ENCODE measurements at regions not wholly inside any gene's neighbourhood (a gene's known extent, or its start where the extent isn't known, plus 50 kb on each side); places are given as distances from the start of the nearest gene placed in this dataset.

- Histone ChIP-seq H3K79me2 (ENCODE audit: control insufficient read depth, insufficient read depth, low read length) (no peaks in the 10 kb centered on the region), H3K9ac (ENCODE audit: control insufficient read depth, extremely low read depth, insufficient read depth, low read length) (no peak overlapping the region), H3K27ac (ENCODE audit: control insufficient read depth, insufficient read depth, low read length) (no peak overlapping the region), H3K27me3 (ENCODE audit: control insufficient read depth, extremely low read depth, insufficient read depth, low read length) (no peaks in the 10 kb centered on the region), H3K4me3 (ENCODE audit: control insufficient read depth in 2 of 3, extremely low read depth in 1 of 3, insufficient read depth in 2 of 3, low read depth in 1 of 3, low read length in 3 of 3) (no peak overlapping the region), H3K4me1 (ENCODE audit: control insufficient read depth, extremely low read depth, insufficient read depth, low read length) (no peaks in the 10 kb centered on the region), H3K9me3 (ENCODE audit: control insufficient read depth, low read depth, low read length) (no peaks in the 10 kb centered on the region), H3K36me3 (ENCODE audit: control insufficient read depth in 2 of 2, extremely low read depth in 1 of 2, insufficient read depth in 2 of 2, low read length in 2 of 2) (no peaks in the 10 kb centered on the region), H4K20me1 (ENCODE audit: control insufficient read depth, extremely low read depth, insufficient read depth, low read length) (no peaks in the 10 kb centered on the region), H2AFZ (ENCODE audit: control insufficient read depth, low read length) (no peak overlapping the region), H3K9me1 (ENCODE audit: control insufficient read depth, extremely low read depth, insufficient read depth, low read length) (no peaks in the 10 kb centered on the region), H3K4me2 (ENCODE audit: control insufficient read depth, extremely low read depth, insufficient read depth, low read depth, low read length) (no peak overlapping the region)
- FAIRE-seq (no peak), DNase-seq (ENCODE audit: low read depth, low spot score) (no peak)
- dilution Hi-C loops (cut with MboI; ENCODE audit: extremely low pct_ligation_motif_present, low sequenced_read_pairs): no loop called here
- TF ChIP-seq EZH2 (IDR thresholded peaks at IDR 0.05; ENCODE audit: low read length) (no peak), CTCF (optimal IDR thresholded peaks at IDR 0.05 in 1 of 3, IDR thresholded peaks at IDR 0.05 in 1 of 3, conservative IDR thresholded peaks at IDR 0.05 in 1 of 3; ENCODE audit: extremely low read depth in 1 of 3, insufficient read depth in 2 of 3, low read length in 3 of 3) (no peak)
Measured at GRCh38 chr2:128605421-128605820, 286.8 kb upstream of the HS6ST1 start.

GRCh38 chr2:128605931-128606330 lies 287.3 kb upstream of the HS6ST1 start:
- H3K4me3 ChIP-seq (ENCODE audit: control insufficient read depth in 2 of 3, extremely low read depth in 1 of 3, insufficient read depth in 2 of 3, low read depth in 1 of 3, low read length in 3 of 3): no peak overlapping the region
- no peak for TF ChIP-seq CTCF (optimal IDR thresholded peaks at IDR 0.05 in 1 of 3, IDR thresholded peaks at IDR 0.05 in 1 of 3, conservative IDR thresholded peaks at IDR 0.05 in 1 of 3; ENCODE audit: extremely low read depth in 1 of 3, insufficient read depth in 2 of 3, low read length in 3 of 3)
- TF ChIP-seq EZH2 (IDR thresholded peaks at IDR 0.05; ENCODE audit: low read length): no peak
- H3K9me3 ChIP-seq (ENCODE audit: control insufficient read depth, low read depth, low read length): no peaks in the 10 kb centered on the region
- dilution Hi-C loops (cut with MboI; ENCODE audit: extremely low pct_ligation_motif_present, low sequenced_read_pairs): no loop called here
- no peak overlapping the region for H3K9ac ChIP-seq (ENCODE audit: control insufficient read depth, extremely low read depth, insufficient read depth, low read length)
- DNase-seq (ENCODE audit: low read depth, low spot score) (no peak), FAIRE-seq (no peak)
- no peak overlapping the region for H3K27ac ChIP-seq (ENCODE audit: control insufficient read depth, insufficient read depth, low read length)
- no peaks in the 10 kb centered on the region for H3K4me1 ChIP-seq (ENCODE audit: control insufficient read depth, extremely low read depth, insufficient read depth, low read length)
- H3K27me3 ChIP-seq (ENCODE audit: control insufficient read depth, extremely low read depth, insufficient read depth, low read length): no peaks in the 10 kb centered on the region
- no peak overlapping the region for H3K4me2 ChIP-seq (ENCODE audit: control insufficient read depth, extremely low read depth, insufficient read depth, low read depth, low read length)
- H3K9me1 ChIP-seq (ENCODE audit: control insufficient read depth, extremely low read depth, insufficient read depth, low read length): no peaks in the 10 kb centered on the region
- H3K36me3 ChIP-seq (ENCODE audit: control insufficient read depth in 2 of 2, extremely low read depth in 1 of 2, insufficient read depth in 2 of 2, low read length in 2 of 2): no peaks in the 10 kb centered on the region
- H4K20me1 ChIP-seq (ENCODE audit: control insufficient read depth, extremely low read depth, insufficient read depth, low read length): no peaks in the 10 kb centered on the region
- H3K79me2 ChIP-seq (ENCODE audit: control insufficient read depth, insufficient read depth, low read length): no peaks in the 10 kb centered on the region
- H2AFZ ChIP-seq (ENCODE audit: control insufficient read depth, low read length): no peak overlapping the region
